ENCODE measurements at regions not wholly inside any gene's neighbourhood (a gene's known extent, or its start where the extent isn't known, plus 50 kb on each side); places are given as distances from the start of the nearest gene placed in this dataset.

DNA sequence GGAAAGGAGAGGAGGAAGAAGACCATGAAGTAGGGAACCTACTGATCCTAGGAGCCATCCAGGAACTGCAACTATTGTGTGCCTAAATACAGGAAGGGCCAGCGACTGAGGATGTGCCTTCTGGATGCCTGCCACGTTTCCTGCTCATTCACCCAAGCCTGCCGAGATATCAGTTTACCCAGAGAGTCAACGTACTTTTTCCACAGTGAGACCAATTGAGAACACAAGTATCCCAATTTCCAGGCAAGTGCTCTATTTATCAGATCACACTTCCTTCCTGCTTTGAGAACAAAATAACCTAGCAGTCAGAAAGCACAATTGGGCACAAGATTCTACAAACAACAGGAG, 122.4 kb downstream of the AKAP11 start:
- TF ChIP-seq ZNF140 (tag by site-specific recombination; IDR thresholded peaks at IDR 0.05) (no peak), ZNF660 (tag by site-specific recombination; IDR thresholded peaks at IDR 0.05) (no peak), ZNF24 (tag by site-specific recombination; IDR thresholded peaks at IDR 0.05) (no peak), ZSCAN5A (tag by site-specific recombination; IDR thresholded peaks at IDR 0.05) (no peak), GLIS2 (tag by site-specific recombination; IDR thresholded peaks at IDR 0.05) (no peak)
- TF ChIP-seq, protein P1, sequence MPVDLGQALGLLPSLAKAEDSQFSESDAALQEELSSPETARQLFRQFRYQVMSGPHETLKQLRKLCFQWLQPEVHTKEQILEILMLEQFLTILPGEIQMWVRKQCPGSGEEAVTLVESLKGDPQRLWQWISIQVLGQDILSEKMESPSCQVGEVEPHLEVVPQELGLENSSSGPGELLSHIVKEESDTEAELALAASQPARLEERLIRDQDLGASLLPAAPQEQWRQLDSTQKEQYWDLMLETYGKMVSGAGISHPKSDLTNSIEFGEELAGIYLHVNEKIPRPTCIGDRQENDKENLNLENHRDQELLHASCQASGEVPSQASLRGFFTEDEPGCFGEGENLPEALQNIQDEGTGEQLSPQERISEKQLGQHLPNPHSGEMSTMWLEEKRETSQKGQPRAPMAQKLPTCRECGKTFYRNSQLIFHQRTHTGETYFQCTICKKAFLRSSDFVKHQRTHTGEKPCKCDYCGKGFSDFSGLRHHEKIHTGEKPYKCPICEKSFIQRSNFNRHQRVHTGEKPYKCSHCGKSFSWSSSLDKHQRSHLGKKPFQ (tag by site-specific recombination; IDR thresholded peaks at IDR 0.05) = no peak
- TF ChIP-seq, protein P2, sequence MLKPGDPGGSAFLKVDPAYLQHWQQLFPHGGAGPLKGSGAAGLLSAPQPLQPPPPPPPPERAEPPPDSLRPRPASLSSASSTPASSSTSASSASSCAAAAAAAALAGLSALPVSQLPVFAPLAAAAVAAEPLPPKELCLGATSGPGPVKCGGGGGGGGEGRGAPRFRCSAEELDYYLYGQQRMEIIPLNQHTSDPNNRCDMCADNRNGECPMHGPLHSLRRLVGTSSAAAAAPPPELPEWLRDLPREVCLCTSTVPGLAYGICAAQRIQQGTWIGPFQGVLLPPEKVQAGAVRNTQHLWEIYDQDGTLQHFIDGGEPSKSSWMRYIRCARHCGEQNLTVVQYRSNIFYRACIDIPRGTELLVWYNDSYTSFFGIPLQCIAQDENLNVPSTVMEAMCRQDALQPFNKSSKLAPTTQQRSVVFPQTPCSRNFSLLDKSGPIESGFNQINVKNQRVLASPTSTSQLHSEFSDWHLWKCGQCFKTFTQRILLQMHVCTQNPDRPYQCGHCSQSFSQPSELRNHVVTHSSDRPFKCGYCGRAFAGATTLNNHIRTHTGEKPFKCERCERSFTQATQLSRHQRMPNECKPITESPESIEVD (tag by site-specific recombination; IDR thresholded peaks at IDR 0.05) = no peak
- H3K27ac ChIP-seq (ENCODE audit: extremely low read depth, low read depth, low read length) = no peak overlapping the region
- H3K9me3 ChIP-seq (ENCODE audit: control insufficient read depth, insufficient read depth, low read depth, low read length) = no peaks in the 10 kb centered on the region
- POLR2A ChIA-PET = no interaction called here
- CTCF ChIA-PET = no interaction called here
- no peak overlapping the region for H3K4me3 ChIP-seq (ENCODE audit: low read depth, low read length)
- H3K4me1 ChIP-seq (ENCODE audit: control insufficient read depth, insufficient read depth, low read length) = no peaks in the 10 kb centered on the region
- H3K36me3 ChIP-seq (ENCODE audit: control insufficient read depth in 2 of 2, insufficient read depth in 1 of 2, low read length in 2 of 2) = no peaks in the 10 kb centered on the region

DNA sequence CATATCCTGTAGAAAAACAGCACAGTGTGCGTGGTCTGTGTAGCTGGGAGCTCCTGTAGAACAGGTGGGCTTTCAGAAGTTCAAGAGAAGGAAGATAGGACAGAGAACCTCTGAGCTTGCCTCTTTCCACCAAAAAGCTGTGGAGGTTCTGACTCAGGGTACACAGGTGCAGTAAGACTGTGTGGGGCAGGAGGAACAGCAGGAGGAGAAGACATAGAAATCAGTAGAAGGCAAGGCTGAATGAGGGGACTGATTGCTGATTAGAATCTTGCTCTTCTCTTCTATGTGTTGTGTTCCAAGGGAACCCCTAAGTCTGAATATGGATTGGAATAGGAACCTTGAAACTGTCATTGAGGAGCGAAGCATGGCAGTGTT, 122.7 kb downstream of the AKAP11 start:
- H3K27ac ChIP-seq (ENCODE audit: extremely low read depth, low read depth, low read length) = no peak overlapping the region
- no peak overlapping the region for H3K4me3 ChIP-seq (ENCODE audit: low read depth, low read length)
- POLR2A ChIA-PET = no interaction called here
- H3K36me3 ChIP-seq (ENCODE audit: control insufficient read depth in 2 of 2, insufficient read depth in 1 of 2, low read length in 2 of 2) = no peaks in the 10 kb centered on the region
- no peaks in the 10 kb centered on the region for H3K4me1 ChIP-seq (ENCODE audit: control insufficient read depth, insufficient read depth, low read length)
- CTCF ChIA-PET = interaction anchor here (0.7 kb wide), 1 partner anchor 13 kb away, joined by 4 read pairs; no protein-coding TSS in a partner anchor
- TF ChIP-seq YY1 (tag by site-specific recombination; IDR thresholded peaks at IDR 0.05) = no peak
- TF ChIP-seq ZNF624 (tag by site-specific recombination; IDR thresholded peaks at IDR 0.05) = no peak
- TF ChIP-seq ZNF768 (tag by site-specific recombination; IDR thresholded peaks at IDR 0.05) = no peak
- TF ChIP-seq, protein P3, sequence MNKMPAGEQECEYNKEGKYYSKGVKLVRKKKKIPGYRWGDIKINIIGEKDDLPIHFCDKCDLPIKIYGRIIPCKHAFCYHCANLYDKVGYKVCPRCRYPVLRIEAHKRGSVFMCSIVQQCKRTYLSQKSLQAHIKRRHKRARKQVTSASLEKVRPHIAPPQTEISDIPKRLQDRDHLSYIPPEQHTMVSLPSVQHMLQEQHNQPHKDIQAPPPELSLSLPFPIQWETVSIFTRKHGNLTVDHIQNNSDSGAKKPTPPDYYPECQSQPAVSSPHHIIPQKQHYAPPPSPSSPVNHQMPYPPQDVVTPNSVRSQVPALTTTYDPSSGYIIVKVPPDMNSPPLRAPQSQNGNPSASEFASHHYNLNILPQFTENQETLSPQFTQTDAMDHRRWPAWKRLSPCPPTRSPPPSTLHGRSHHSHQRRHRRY (tag by site-specific recombination; IDR thresholded peaks at IDR 0.05) = no peak
- TF ChIP-seq, protein P4, sequence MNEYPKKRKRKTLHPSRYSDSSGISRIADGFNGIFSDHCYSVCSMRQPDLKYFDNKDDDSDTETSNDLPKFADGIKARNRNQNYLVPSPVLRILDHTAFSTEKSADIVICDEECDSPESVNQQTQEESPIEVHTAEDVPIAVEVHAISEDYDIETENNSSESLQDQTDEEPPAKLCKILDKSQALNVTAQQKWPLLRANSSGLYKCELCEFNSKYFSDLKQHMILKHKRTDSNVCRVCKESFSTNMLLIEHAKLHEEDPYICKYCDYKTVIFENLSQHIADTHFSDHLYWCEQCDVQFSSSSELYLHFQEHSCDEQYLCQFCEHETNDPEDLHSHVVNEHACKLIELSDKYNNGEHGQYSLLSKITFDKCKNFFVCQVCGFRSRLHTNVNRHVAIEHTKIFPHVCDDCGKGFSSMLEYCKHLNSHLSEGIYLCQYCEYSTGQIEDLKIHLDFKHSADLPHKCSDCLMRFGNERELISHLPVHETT (tag by site-specific recombination; IDR thresholded peaks at IDR 0.05) = no peak
- TF ChIP-seq KLF1 (tag by site-specific recombination; IDR thresholded peaks at IDR 0.05) = no peak
- TF ChIP-seq ZNF521 (tag by site-specific recombination; IDR thresholded peaks at IDR 0.05) = no peak
- TF ChIP-seq ZNF707 (tag by site-specific recombination; IDR thresholded peaks at IDR 0.05) = no peak
- TF ChIP-seq, protein P5, sequence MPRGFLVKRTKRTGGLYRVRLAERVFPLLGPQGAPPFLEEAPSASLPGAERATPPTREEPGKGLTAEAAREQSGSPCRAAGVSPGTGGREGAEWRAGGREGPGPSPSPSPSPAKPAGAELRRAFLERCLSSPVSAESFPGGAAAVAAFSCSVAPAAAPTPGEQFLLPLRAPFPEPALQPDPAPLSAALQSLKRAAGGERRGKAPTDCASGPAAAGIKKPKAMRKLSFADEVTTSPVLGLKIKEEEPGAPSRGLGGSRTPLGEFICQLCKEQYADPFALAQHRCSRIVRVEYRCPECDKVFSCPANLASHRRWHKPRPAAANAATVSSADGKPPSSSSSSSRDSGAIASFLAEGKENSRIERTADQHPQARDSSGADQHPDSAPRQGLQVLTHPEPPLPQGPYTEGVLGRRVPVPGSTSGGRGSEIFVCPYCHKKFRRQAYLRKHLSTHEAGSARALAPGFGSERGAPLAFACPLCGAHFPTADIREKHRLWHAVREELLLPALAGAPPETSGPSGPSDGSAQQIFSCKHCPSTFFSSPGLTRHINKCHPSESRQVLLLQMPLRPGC (tag by site-specific recombination; IDR thresholded peaks at IDR 0.05) = no peak
- TF ChIP-seq ZNF449 (tag by site-specific recombination; IDR thresholded peaks at IDR 0.05) = no peak
- no peak for TF ChIP-seq ZNF776 (tag by site-specific recombination; IDR thresholded peaks at IDR 0.05; ENCODE audit: borderline replicate concordance)
- H3K9me3 ChIP-seq (ENCODE audit: control insufficient read depth, insufficient read depth, low read depth, low read length) = no peaks in the 10 kb centered on the region

Measured in HEK293 (cell line).